Fibroblast of skin of scalp (primary cell): ENCODE measurements at regions not wholly inside any gene's neighbourhood (a gene's known extent, or its start where the extent isn't known, plus 50 kb on each side); places are given as distances from the start of the nearest gene placed in this dataset.
A peak's percentile ranks its signal among the peaks of the same experiment; 100 is the strongest.
"Not testable (repeated sequence)": the region's sequence is repeated elsewhere in the genome, so short reads cannot be mapped to it uniquely, and the experiment has no call there.

ENCODE experiments used
- DNase-seq: peaks from one replicate; pipeline ENCODE4 v3.0.0-alpha.2; 2013

DNA sequence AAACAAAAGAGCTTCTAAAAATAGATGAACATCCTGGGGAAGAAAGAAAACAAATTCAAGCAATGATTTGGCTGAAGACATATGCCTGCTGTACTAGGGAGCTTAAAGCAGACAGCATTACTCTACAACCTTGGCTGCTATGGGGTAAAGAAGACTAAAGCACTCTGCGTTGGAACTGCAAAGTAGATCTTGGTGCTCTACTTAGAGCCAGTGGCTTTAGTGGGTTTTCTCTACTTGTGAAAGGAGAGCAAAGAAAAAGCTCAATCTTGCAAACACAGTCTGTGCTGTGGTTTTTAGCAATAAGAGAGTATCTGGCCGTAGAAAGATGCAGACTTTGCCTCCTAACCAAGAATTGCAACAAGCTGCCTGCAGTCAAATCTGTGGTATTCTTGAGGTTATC, 334.7 kb upstream of the NDST3 start:
- no peak for DNase-seq

DNA sequence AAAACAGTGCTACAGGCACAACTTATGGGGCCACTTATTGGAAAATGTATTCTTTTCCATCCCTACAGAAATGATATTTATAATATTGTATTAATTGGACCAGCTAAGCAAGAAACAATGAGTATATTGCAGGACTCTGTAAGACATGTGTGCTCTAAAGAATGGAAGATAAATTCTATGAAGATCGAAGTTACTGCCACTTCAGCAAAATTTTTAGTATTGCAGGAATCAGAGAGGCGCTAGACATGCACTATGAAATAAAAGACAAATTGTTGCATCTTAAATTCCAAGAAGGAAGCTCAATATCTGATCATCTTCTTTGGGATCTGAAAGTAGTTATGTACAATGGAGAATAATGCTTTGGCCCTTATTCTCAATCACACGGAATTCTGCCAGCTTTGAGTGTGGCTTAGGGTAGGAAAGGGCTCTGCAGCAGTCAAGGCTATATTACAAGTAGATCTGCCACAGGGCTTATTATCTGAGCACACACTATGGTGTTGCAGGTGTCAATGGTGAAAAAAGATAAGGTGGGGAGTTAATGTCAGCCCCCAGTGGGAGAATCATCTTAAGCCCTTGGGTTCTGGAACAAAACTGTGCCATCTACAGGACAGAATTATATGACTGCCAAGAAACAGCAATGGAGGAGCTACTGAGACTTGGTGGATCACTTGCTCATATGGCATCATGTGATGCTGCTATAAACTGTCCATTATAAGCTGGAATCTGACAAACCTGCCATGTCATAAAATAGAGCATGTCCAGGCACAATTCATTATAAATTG, 334.0 kb upstream of the NDST3 start:
- DNase-seq = no peak

DNA sequence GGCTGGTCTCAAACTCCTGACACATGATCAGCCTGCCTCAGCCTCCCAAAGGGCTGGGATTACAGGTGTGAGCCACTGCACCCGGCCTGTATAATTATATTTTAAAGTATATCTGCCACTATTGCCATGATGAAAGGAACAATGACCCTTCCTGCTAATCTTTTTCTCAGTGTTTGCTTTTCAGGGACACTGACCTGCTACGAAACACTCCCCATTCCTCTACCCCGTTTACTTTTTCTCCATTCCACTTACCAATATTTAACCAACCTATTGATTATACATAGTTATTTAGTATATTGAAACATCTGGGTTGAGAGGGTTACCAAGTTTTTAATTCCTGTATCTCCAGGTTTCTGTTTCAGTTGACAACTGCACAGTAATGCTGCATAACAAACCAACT, 331.9 kb upstream of the NDST3 start:
- no peak for DNase-seq

DNA sequence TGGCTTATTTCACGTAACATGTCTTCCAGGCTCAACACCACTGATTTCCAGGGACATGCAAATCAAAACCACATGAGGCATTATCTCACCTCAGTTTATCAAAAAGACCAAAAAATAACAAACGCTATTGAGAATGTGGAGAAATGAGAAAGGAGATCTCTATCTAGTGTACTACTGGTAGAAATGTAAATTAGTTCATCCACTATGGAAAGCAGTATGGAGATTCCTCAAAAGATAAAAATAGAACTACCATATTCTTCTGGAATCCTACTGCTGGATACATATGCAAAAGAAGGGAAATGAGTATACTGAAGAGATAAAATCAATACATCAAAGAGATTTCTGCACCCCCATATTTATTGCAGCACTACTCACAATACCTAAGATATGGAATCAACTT, 329.6 kb upstream of the NDST3 start:
- no peak for DNase-seq

DNA sequence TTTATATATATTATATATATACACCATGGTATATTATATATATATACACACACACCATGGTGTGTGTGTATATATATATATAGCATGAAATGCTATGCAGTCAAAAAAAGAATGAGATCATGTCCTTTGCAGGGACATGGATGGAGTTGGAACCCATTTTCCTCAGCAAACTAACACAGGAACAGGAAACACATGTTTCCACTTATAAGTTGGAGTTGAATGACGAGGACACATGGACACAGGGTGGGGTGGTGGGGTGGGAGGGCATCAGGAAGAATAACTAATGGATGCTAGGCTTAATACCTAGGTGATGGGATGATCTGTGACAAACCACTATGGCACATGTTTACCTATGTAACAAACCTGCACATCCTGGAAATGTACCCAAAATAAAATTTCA, 293.6 kb upstream of the NDST3 start:
- DNase-seq = no peak

DNA sequence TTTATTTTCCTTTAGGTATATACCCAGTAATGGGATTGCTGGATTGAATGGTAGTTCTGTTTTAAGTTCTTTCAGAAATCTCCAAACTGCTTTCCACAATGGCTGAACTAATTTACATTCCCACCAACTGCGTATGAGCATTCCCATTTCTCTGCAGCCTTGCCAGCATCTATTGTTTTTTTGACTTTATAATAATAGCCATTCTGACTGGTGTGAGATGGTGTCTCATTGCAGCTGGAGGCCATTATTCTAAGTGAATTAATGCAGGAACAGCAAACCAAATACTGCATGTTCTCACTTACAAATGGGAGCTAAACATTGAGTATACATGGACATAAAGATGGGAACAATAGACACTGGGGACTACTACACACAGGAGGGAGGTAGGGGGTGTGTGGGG, 288.9 kb upstream of the NDST3 start:
- not testable (repeated sequence) for DNase-seq

DNA sequence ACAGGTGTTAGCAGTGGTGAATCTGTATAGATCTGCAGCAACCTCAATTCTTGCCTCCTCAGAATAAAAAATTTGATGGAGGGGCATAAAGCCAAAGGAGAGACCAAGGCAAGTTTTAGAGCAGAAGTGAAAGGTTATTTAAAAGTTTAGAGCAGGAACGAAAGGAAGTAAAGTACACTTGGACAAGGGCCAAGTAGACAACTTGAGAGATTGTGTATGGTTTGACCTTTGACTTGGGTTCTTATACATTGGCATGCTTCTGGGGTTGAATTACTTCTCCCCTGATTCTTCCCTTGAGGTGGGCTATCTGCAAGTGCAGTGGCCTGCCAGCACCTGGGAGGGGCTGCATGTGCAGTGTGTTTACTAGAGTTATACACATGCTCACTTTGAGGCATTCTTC, 278.8 kb upstream of the NDST3 start:
- no peak for DNase-seq

DNA sequence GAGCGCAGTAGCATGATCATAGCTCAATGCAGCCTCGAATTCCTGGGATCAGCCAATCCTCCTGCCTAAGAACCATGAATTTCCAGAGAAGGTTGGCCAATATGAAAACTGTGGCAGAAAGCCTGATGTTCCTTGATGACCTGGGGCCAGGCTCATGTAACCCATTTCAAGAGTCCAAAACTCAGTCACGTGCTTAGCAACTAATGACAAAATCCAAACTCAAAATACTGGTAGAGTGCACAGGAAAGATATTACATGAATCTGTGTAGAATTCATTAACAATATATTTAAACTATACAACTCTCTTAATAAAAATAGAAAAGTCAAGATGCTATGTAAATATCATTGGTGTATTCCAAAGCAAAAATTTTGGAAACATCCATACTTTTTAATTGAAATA, 265.7 kb upstream of the NDST3 start:
- DNase-seq = no peak

DNA sequence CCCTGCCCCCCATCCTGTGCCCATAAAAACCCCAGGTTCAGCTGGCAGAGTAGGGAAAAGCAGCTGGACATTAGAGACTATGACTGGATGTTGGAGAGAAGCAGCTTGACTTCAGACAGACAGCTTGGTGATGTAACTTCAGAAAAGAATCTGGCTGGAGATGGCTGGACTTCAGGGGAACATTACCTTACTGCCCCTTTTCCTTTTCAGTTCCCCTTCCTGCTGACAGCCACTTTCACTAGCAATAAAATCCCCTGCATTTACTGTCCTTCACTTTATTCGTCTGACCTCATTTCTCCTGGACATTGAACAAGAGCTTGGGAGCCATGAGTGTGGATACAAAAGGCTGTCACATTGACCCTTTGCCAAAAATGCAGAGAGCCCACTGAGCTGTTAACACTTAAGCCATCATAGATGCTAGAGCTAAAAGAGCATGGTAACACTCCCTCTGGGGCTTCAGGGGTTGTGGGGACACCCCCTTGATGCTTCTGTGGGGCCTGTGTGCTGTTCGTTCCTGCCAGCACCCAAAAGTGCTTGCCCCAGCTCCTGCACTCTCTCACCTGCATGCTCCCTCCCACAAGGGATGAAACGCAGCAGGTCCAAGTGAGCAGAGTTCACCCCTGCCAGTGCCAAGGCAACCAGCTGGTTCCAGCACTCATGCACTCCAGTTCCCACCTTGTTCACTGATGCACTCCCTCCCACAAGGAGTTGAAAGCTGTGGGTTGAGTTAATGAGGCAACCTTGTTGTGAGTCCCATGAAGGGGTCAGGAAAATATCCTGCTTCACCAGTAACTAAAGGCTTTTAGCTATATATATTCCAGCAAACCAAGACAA, 263.8 kb upstream of the NDST3 start:
- no peak for DNase-seq

DNA sequence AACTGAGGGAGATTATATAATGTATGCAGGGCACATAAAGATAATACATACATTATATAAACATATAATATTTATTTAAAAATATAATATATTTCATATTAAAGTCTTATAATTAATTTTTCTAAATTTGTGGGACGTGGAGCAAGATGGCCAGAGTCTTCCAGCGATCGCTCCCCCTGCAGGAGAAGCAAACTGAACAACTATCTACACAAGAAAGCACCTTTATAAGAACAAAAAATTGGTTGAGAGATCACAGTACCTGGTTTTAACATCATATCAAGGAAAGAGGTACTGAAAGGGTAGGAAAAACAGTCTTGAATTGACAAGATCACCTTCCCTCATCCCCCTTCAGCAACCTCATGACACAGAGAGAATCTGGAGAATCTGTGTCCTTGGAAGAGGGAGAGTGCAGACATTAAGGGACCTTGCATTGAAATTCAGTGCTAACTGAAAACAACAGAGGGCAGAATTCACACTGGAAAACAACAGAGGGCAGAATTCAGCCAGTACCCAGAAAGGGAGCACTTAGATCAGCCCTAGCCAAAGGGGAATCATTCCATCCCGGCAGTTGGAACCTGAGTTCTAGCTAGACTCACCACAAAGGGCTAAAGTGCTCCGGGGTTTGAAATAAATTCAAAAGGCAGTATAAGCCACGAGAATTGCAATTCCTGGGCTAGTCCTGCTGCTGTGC, 262.5 kb upstream of the NDST3 start:
- DNase-seq = no peak

DNA sequence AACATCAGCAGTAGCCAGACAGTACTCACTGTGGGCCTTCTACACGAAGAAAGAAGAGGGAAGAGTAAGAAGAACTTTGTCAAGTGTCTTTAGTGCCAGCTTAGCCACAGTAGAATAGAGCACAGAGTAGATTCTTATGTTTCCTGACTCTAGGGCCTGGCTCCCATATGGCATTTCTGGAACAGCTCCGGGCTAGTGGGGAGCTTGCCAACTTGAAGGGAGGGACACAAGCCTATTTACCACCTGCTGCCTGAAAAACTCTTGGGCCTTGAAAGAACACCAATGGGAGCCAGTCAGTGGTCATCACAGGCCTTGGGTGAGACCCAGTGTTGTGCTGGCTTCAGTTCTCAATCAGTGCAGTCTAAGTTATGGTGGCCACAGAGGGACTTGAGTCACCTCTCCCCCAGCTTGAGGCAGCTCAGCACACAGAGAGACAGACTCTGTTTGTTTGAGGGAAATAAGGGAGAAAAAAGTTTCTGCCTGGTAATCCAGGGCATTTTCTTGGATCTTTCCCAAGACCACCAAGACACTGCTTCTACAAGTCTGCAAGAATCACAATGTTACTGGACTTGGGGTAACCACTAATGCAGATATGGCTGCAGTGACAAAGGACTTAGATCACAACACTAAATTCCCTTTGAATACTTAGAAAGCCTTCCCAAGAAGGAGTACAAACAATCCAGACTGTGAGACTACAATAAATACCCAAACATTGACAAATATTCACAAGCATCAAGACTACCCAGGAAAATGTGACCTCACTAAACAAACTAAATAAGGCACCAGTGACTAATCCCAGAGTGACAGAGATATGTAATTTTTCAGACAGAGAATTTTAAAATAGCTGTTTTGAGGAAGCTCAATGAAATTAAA, 261.0 kb upstream of the NDST3 start:
- DNase-seq = peak; percentile 71

DNA sequence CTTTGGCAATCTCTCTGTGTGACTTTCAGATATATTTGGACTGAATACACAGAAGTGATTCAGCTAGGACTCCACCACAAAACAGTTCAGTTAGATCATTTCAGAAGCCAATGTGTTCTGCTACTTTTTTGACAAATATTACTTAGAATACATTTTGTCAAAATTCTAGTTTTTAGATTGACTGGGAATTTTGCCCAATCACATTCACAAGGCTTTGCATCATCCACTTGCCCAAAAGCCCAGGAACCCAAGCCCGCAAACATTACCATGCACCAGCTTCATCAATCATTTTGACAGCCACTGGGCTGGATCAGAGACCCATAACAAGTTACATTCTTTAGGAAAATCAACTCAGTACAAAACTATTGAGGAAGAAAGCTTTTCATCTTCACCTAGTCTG, 256.6 kb upstream of the NDST3 start:
- DNase-seq = peak; percentile 76

DNA sequence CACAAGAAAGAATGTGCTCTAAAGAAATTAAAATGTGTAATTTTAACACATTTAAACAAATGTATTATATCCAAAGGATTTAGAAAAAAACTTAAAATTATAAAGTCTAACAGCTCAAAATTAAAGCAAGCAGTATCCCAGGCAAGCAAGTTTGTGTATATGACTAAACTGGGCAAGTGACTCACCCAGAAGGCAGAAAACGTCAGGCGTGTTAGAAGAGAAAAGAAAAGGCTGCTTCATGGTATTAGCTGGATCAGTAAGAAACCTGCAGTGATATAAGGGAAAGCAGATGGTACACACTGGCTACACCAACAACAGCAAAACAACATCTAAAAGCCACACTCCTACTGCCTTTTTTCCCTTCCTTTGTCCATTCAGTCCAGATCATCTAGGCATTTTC, 250.6 kb upstream of the NDST3 start:
- DNase-seq = peak; percentile 51

DNA sequence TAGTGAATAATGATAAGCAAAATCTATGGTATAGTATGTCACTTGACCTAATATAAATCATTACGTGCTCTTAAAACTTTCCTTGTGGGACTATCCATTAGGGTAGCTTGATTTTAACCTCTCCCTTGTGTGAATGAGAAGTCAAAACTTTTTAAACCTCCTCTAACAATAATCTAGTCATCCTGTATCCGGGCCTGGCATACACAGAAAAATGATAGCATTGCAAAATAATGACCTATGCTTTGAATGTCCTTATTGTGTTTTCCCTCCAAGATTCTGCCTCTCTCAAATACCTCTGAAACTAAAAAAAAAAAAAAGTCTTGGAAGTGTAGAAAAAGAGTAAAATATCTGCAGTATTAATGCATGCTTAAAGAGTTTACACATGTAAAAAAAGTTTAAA, 250.0 kb upstream of the NDST3 start:
- no peak for DNase-seq

DNA sequence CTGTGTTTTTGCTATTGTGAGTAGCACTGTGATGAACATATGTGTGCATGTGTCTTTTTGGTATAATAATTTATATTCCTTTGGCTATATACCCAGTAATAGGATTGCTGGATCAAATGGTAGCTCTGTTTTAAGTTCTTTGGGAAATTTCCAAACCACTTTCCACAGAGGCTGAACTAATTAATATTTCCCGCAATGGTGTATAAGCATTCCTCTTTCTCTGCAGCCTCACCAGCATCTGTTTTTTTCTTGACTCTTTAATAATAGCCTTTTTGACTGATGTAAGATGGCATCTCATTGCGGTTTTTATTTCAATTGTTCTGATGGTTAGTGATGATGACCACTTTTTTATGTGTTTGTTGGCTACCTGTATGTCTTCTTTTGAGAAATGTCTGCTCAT, 247.7 kb upstream of the NDST3 start:
- no peak for DNase-seq

DNA sequence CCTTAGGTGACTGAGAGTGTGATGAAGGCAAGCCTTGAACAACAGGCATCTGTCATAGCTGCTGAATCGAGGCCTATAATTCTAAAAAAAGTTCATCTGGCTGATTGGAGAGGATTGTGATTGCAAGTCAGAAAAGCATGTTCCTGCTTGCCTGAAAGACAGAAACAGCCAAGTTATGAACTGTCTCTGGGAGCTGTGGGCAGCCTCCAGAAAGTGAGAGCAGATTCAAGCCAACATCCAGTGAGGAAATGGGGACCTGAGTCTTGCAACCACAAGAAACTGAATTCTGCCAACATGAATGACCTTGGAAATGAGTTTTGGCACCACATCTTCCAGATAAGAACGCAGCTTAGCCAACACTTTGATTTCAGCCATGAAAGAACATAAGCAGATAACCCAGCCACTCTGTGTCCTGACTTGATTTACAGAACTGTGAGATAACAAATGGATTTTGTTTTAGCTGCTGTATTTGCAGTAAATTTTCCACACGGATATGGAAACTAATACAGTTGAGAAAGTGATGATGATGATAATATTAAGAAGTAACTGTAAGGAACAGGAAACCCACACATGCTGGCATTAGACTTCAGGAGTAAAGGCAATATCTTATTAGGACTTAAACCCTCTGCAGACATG, 240.3 kb upstream of the NDST3 start:
- DNase-seq = no peak

DNA sequence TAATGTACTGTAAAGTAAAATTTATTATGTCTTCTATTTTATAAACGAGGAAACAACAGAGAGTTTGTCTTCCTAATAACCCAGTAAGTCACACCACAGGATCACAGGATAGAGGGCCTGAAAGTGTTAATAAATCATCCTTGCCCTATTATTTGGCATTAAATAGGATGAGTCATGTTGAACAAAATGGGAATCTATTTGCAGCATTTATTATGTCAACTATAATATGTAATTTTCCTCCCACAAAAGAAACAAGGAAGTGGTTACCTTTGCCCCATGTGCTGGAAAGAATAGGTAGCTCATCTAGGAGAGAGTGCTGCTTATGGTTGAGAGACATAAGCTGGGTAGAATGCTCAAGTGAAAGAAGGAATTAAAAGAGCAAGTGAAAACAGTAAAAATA, 237.6 kb upstream of the NDST3 start:
- no peak for DNase-seq

DNA sequence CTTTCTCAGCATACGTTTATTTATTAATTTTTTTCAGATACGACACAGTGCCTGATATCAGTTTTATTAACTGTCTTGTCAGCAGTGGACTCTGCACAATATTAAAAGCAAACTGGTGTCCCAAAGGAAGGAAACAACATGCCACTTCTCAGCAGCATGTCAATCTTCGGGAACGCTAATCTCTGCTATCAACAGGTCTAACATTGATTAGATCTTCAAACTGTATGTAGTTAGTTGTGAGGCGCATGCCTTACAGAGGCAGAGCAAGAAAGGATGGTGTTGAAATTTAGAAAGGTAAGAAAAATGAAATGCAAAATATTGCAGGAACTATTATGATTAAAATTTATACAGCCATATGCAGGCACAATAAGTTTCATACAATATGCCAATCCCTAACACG, 233.7 kb upstream of the NDST3 start:
- DNase-seq = no peak

DNA sequence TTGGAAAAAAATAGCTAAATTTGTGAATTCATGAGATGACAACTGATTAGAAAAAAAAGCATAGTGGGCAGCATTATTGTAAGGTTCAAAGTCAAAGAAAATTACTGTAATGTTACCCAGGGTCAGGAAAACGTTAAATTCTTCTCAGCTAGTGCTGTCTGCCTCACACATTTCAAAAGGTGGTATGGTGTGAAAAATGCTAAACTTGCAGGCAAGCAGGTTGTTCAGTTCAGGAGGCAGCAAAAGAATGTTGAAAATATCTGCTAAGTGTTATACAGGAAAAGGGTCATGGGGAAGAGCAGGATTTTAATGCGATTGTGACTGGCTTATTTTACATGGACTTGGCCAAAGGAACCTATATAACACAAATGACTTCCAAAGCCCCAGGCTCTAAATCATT, 232.5 kb upstream of the NDST3 start:
- DNase-seq = no peak

DNA sequence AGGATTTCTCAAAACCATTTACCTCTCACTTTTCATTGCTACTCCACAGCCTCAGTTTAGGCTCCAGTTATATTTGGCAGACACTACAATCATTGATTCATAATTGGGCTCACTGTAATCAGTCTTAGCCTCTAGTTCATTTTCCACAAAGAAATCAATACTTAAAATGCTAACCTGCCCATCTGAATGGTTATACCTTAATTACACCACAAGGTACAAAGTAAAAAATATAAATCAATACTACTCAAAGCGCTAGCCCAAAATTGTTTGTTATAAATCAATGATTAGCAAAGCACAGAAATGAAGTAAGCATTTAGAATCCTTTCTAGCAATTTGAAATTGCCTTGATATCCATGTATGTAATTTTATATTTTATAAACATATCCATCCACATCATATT, 222.6 kb upstream of the NDST3 start:
- no peak for DNase-seq

DNA sequence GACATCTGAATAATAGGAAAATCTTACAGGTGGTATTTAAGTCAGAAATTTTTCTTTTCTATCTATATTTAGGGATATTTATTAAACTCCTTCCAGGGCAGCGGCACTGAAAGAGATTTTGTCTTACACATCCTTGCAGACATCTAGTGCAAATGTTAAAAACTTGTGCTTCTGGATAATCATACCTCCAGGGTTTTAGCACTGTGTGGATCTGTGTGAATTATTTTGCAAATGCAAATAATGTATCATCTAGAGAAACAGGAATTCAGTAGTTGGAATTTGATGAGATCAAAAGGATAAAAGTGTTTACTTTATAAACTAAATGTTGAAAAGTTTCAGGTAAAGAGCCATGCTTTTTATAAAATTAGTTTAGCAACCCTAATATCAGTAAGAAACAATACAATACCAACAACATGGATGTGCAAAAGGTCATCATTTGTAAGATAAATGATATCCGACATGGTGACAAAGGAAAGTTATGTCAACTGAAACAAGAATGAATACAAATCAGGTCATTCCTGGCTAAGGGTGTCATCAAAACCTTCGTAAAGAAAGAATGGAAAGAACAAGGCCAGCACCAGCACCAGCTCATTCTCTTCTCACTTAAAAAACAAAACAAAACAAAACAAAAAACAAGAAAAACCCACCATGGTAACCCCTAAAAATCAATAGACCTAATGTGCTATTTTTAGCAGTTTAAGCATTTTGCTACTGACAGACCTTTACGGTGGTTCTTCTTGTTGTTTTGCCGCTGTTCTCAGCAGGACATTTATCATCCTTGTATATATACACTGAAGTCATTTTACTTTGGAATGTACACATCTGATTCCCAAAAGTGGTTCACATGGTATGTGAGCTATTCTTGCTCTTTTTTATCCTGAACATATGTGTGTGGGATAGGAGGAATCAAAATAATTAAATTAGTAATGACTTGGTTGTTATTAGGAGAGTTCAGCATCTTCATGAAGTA, 219.7 kb upstream of the NDST3 start:
- DNase-seq = peak; percentile 40
